Mesothelial cell of epicardium (in vitro differentiated cells): ENCODE measurements at regions not wholly inside any gene's neighbourhood (a gene's known extent, or its start where the extent isn't known, plus 50 kb on each side); places are given as distances from the start of the nearest gene placed in this dataset.

Experiments used
- DNase-seq, 2 experiments: peaks; one replicate each; pipeline ENCODE4 v3.0.0; 2021; ENCODE audit warnings: low spot score in 2 of 2; ENCODE audit not compliant: unreplicated experiment in 2 of 2
- H3K27ac Mint-ChIP-seq: 2 replicates; pipeline ENCODE4 v1.8.0; 2021; ENCODE audit warnings: mixed read lengths
- H3K27me3 Mint-ChIP-seq: 2 replicates; pipeline ENCODE4 v1.8.0; 2021; ENCODE audit warnings: low read depth, mixed read lengths
- H3K36me3 Mint-ChIP-seq: 2 replicates; pipeline ENCODE4 v1.8.0; 2021; ENCODE audit warnings: mixed read lengths
- H3K4me1 Mint-ChIP-seq: 2 replicates; pipeline ENCODE4 v1.8.0; 2021; ENCODE audit warnings: mixed read lengths
- H3K4me3 Mint-ChIP-seq: 2 replicates; pipeline ENCODE4 v1.8.0; 2021; ENCODE audit warnings: mild to moderate bottlenecking, moderate library complexity, mixed read lengths
- H3K9me3 Mint-ChIP-seq: 2 replicates; pipeline ENCODE4 v1.8.0; 2021; ENCODE audit warnings: mixed read lengths
- TF ChIP-seq, protein P1 (sequence below): fragments of 200-600 bp; sonication (generic); IDR thresholded peaks from one replicate; pipeline ENCODE4 v1.5.0; 2021; ENCODE audit warnings: antibody characterized with exemption; ENCODE audit not compliant: unreplicated experiment

DNA sequence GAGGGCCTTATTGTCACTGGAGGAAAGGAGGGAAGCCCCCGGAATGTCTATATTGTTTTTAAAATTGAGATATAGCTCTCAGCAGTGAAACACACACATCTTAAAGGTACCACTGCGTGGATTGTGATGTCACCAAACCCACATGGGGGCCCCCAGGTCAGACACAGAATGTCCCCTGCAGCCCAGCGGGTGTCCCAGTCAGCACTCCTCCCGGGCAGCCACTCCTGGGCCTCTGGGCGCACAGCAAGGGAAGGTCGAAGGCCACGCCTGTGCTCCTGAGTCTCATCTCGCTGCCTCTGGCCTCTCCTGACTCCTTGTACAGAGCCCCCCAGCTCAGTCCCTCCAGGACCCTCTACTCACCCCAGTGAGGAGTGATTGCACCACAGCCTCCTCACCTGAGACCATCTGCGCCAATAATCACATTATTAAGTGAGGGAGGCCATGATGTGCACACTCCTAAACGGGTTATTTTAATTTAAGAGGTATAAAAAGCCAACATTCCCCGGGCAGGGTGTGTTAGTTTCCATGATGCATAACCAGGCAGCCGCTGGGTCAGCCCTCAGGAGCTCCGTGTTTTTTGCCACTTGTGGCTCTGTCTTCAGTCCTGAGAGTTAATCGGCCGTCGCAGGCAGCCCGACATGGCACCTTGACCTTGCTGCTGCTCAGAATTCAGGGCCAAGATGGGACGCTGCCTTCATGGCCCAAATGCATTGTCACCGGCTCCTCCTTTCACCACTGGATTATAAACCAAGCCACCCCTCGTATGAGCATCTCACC lies 1089.3 kb downstream of the BRD1 start:
- H3K36me3 Mint-ChIP-seq: no peaks in the 10 kb centered on the region
- DNase-seq: peak in 1 of 2 experiments; percentile 12
- H3K9me3 Mint-ChIP-seq: peaks cover 3% of the 10 kb centered on the region
- H3K4me1 Mint-ChIP-seq: peaks cover 4% of the 10 kb centered on the region
- no peak overlapping the region for H3K4me3 Mint-ChIP-seq
- no peaks in the 10 kb centered on the region for H3K27me3 Mint-ChIP-seq
- no peak overlapping the region for H3K27ac Mint-ChIP-seq
- TF ChIP-seq, protein P1, sequence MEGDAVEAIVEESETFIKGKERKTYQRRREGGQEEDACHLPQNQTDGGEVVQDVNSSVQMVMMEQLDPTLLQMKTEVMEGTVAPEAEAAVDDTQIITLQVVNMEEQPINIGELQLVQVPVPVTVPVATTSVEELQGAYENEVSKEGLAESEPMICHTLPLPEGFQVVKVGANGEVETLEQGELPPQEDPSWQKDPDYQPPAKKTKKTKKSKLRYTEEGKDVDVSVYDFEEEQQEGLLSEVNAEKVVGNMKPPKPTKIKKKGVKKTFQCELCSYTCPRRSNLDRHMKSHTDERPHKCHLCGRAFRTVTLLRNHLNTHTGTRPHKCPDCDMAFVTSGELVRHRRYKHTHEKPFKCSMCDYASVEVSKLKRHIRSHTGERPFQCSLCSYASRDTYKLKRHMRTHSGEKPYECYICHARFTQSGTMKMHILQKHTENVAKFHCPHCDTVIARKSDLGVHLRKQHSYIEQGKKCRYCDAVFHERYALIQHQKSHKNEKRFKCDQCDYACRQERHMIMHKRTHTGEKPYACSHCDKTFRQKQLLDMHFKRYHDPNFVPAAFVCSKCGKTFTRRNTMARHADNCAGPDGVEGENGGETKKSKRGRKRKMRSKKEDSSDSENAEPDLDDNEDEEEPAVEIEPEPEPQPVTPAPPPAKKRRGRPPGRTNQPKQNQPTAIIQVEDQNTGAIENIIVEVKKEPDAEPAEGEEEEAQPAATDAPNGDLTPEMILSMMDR: no peak

DNA sequence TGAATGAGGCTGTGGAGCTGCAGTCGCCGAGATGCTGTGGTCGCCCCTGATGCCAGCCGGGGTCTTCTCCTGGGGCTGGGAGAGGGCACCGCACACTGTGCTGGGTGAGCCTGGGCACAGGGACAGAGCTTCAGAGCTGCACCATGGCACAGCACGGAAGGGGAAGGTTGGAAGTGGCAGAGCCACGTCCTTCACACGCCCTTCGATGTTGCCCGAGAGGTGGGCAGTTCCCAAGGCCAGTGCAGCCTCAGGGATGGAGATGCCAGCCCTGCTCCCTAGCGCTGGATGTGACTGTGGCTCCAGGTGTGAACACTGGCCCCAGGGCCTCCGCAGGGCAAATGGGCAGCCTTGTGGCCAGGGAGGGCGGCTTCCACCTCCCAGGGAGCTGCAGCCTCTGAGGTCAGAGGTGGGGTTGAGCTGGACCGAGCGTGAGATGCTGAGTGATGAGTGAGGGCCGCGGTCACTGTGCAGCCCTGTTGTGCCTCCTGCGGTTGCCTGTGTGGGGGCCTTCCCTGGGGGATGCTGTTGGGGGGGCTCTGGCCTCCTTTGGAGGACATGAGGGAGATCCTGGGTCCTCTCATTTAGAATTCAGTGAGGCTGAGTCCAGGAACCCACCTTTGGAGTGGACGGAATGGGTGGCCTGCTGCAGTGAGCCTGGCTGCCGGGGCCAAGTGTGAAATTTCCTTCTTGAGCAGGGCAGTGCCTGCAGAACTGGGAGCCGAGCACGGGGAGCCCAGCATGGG lies 1090.0 kb downstream of the BRD1 start:
- Mint-ChIP-seq H3K4me3 (no peak overlapping the region), H3K27me3 (no peaks in the 10 kb centered on the region), H3K4me1 (no peaks in the 10 kb centered on the region), H3K36me3 (no peaks in the 10 kb centered on the region), H3K9me3 (peaks cover 3% of the 10 kb centered on the region), H3K27ac (no peak overlapping the region)
- TF ChIP-seq, protein P1: no peak
- no peak for DNase-seq

DNA sequence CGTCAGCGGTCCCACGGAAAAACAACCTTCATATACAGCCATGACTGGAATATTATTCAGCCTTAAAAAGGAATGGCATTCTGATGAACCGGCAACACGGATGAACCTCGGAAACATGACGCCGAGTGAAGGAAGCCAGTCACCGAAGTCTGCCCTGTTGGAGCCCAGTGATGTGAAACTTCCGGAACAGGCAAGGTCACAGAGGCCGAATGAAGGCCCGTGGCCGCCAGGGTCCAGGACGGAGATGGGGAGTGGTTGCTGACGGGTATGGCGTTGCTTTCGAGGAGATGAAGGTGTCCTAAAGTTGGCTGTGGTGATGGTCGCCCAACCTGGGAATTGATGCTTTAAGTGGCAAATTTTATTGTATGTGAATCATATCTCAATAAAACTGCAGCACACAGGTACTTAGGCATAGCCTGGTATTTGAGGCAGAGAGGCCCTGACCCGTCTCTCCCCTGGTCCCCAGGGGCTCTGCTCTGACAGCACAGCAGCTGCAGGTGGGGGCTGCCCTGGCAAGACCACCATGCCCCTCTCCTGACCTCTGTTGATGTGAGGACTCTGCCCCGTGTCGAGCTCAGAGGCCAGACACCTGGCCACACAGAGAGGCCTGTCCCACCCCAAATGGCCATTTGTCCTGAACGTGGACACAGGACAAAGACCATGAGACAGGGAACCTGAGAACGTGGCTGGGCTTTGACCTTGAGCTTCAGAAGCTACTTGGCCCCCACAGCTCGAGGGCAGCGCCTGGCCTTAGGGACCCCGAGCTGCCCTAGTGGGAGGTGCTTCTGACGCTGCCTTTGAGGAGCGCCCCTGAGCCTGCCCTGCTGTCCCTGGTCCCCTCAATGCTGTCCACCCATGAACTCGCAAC lies 1090.8 kb downstream of the BRD1 start:
- DNase-seq: no peak
- no peak overlapping the region for H3K27ac Mint-ChIP-seq
- H3K36me3 Mint-ChIP-seq: no peaks in the 10 kb centered on the region
- H3K27me3 Mint-ChIP-seq: peaks cover 2% of the 10 kb centered on the region
- no peak overlapping the region for H3K4me3 Mint-ChIP-seq
- H3K9me3 Mint-ChIP-seq: peaks cover 4% of the 10 kb centered on the region
- TF ChIP-seq, protein P1: no peak
- H3K4me1 Mint-ChIP-seq: no peaks in the 10 kb centered on the region

DNA sequence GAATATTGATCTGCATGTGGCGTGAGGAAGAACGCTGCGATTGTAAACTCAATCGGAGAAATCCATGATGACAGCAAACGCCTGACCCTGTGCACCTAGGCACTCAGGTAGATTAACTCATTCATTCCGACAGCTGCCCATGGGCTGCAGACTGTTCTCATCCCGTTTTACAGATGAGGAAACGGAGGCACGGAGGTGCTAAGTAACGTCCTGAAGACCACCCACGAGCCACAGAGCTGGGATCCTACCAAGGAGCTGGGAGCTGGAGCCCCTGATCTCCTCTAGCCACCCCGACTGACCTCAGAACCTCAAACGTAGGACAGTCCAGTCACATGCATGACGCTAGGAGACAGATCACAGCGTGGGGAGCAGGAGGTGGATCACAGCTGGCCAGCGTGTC lies 1092.7 kb downstream of the BRD1 start:
- peaks cover 3% of the 10 kb centered on the region for H3K27me3 Mint-ChIP-seq
- no peak overlapping the region for H3K27ac Mint-ChIP-seq
- H3K9me3 Mint-ChIP-seq: peaks cover 6% of the 10 kb centered on the region
- no peak for DNase-seq
- H3K36me3 Mint-ChIP-seq: no peaks in the 10 kb centered on the region
- H3K4me1 Mint-ChIP-seq: no peaks in the 10 kb centered on the region
- no peak overlapping the region for H3K4me3 Mint-ChIP-seq
- TF ChIP-seq, protein P1: no peak

DNA sequence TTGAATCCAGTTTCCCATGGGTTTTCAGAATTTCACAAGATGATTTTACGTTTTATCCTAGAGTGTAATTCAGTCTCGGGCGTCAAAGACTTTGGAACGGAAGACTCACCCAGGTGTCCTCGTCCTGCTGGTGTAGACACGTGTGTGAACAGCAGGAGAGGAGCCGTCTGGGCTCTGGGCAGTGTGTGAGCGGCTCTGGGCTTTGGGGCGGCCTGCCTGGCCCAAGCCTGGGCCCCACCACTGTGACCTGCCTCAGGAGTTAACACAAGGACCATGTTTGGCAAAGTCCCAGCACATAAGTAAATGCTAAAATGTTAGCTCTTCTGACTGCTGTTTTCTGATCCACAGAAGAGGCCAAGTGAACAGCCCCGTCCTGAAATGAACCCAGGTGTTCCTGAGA lies 1093.3 kb downstream of the BRD1 start:
- no peaks in the 10 kb centered on the region for H3K4me1 Mint-ChIP-seq
- TF ChIP-seq, protein P1: no peak
- no peak overlapping the region for H3K4me3 Mint-ChIP-seq
- H3K9me3 Mint-ChIP-seq: peaks cover 6% of the 10 kb centered on the region
- DNase-seq: no peak
- H3K27ac Mint-ChIP-seq: no peak overlapping the region
- peaks cover 3% of the 10 kb centered on the region for H3K27me3 Mint-ChIP-seq
- no peaks in the 10 kb centered on the region for H3K36me3 Mint-ChIP-seq
